ENCODE measurements at regions not wholly inside any gene's neighbourhood (a gene's known extent, or its start where the extent isn't known, plus 50 kb on each side); places are given as distances from the start of the nearest gene placed in this dataset.

DNA sequence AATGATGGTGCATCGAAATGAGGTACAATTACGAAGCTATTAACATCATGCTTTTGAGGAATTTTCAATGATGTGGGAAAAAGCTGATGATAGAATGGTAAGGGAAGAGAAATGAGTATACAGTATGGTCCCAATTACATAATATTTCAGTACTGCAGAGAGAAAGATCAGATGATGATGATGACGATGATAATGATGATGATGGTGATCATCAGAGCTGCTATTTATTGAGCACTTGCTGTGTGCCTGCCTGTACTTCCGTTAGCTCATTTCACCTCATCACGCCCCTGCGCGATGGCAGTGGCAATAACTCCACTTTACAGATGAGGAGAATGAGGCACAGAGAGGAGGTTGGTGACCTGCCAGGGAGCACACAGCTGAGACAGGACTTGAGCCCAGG, 620.8 kb downstream of the MATN1 start:
- FAIRE-seq (no peak), DNase-seq (ENCODE audit: low read depth) (no peak)
- H3K36me3 Mint-ChIP-seq (ENCODE audit: low read depth, unreplicated experiment), result no peaks in the 10 kb centered on the region

DNA sequence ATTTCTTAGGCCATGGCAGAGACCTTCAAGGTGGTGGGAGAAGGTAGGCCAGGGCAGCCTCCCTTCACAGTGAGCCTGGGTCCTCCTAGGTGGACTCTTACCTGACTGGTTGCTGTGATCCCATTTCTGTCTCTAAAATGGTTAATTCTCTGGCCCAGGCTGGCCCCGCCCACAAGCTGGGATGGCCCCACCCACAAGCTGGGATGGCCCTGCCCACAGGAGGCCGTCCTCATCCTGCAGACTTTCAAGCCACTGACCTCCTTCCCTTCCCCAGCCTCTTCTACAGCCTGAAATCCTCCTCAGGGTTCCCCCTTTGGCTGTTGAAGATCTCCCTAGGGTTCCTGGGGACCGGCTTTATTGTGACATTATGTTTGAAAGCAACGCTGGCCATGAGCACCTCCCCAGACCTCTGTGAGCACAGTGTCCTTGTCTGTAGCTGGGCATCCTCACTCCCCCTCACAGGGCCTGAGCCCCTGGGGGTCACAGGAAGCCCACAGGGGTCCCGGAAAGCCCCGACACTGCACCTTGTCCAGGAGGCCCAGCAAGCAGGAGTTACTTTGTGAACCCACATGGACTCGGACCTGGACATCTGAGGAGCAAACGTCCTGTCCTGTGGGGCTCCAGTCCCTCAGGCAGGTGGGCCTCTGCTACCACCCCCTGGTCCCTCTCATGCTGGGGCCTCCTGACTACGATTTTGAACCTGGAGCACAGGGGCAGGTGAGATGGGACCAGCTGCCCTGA, 621.7 kb downstream of the MATN1 start:
- peaks cover 6% of the 10 kb centered on the region for H3K9me3 Mint-ChIP-seq (ENCODE audit: unreplicated experiment)
- no peaks in the 10 kb centered on the region for H3K79me2 ChIP-seq (ENCODE audit: insufficient read depth, low read length)
- H4K20me1 ChIP-seq (ENCODE audit: insufficient read depth, low read length), result no peaks in the 10 kb centered on the region
- DNase-seq (ENCODE audit: low read depth) (no peak), FAIRE-seq (no peak)
- no peak overlapping the region for H3K4me3 ChIP-seq (ENCODE audit: insufficient read depth, low read depth, low read length)
- H3K4me1 Mint-ChIP-seq (ENCODE audit: low read depth, unreplicated experiment), result no peaks in the 10 kb centered on the region
- H3K36me3 Mint-ChIP-seq (ENCODE audit: low read depth, unreplicated experiment), result no peaks in the 10 kb centered on the region
- H3K36me3 ChIP-seq (ENCODE audit: insufficient read depth, low read length), result no peaks in the 10 kb centered on the region
- TF ChIP-seq, protein P1, sequence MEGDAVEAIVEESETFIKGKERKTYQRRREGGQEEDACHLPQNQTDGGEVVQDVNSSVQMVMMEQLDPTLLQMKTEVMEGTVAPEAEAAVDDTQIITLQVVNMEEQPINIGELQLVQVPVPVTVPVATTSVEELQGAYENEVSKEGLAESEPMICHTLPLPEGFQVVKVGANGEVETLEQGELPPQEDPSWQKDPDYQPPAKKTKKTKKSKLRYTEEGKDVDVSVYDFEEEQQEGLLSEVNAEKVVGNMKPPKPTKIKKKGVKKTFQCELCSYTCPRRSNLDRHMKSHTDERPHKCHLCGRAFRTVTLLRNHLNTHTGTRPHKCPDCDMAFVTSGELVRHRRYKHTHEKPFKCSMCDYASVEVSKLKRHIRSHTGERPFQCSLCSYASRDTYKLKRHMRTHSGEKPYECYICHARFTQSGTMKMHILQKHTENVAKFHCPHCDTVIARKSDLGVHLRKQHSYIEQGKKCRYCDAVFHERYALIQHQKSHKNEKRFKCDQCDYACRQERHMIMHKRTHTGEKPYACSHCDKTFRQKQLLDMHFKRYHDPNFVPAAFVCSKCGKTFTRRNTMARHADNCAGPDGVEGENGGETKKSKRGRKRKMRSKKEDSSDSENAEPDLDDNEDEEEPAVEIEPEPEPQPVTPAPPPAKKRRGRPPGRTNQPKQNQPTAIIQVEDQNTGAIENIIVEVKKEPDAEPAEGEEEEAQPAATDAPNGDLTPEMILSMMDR (IDR thresholded peaks at IDR 0.05; ENCODE audit: insufficient read depth, low read depth, low read length), result no peak
- H3K27ac Mint-ChIP-seq (ENCODE audit: unreplicated experiment), result no peak overlapping the region
- H3K27me3 Mint-ChIP-seq (ENCODE audit: low read depth, unreplicated experiment), result peaks cover 72% of the 10 kb centered on the region
- H3K4me3 Mint-ChIP-seq (ENCODE audit: unreplicated experiment), result no peak overlapping the region
- H3K27ac ChIP-seq (ENCODE audit: low read depth, low read length), result no peak overlapping the region
- H3K27me3 ChIP-seq (ENCODE audit: insufficient read depth, low read length), result peaks cover 18% of the 10 kb centered on the region
- no peaks in the 10 kb centered on the region for H3K9me3 ChIP-seq (ENCODE audit: insufficient read depth, low read depth, low read length)
- no peaks in the 10 kb centered on the region for H3K4me1 ChIP-seq (ENCODE audit: insufficient read depth, low read length)
- H3K4me2 ChIP-seq (ENCODE audit: low read length), result no peak overlapping the region
- no peak overlapping the region for H3K9ac ChIP-seq (ENCODE audit: low read length)
- H2AFZ ChIP-seq (ENCODE audit: low read depth, low read length), result no peak overlapping the region

More for the DNA sequence above, 620.8 kb downstream of the MATN1 start:
- no peaks in the 10 kb centered on the region for H3K4me1 Mint-ChIP-seq (ENCODE audit: low read depth, unreplicated experiment)
- peaks cover 3% of the 10 kb centered on the region for H3K9me3 Mint-ChIP-seq (ENCODE audit: unreplicated experiment)
- Histone ChIP-seq H3K27me3 (ENCODE audit: insufficient read depth, low read length) (peaks cover 21% of the 10 kb centered on the region), H3K79me2 (ENCODE audit: insufficient read depth, low read length) (no peaks in the 10 kb centered on the region), H4K20me1 (ENCODE audit: insufficient read depth, low read length) (no peaks in the 10 kb centered on the region), H3K4me3 (ENCODE audit: insufficient read depth, low read depth, low read length) (no peak overlapping the region), H3K4me2 (ENCODE audit: low read length) (no peak overlapping the region), H3K36me3 (ENCODE audit: insufficient read depth, low read length) (no peaks in the 10 kb centered on the region), H3K9ac (ENCODE audit: low read length) (no peak overlapping the region), H3K9me3 (ENCODE audit: insufficient read depth, low read depth, low read length) (no peaks in the 10 kb centered on the region), H3K27ac (ENCODE audit: low read depth, low read length) (no peak overlapping the region), H3K4me1 (ENCODE audit: insufficient read depth, low read length) (no peaks in the 10 kb centered on the region), H2AFZ (ENCODE audit: low read depth, low read length) (no peak overlapping the region)
- no peak overlapping the region for H3K4me3 Mint-ChIP-seq (ENCODE audit: unreplicated experiment)
- no peak overlapping the region for H3K27ac Mint-ChIP-seq (ENCODE audit: unreplicated experiment)
- TF ChIP-seq, protein P1 (IDR thresholded peaks at IDR 0.05; ENCODE audit: insufficient read depth, low read depth, low read length), result no peak
- H3K27me3 Mint-ChIP-seq (ENCODE audit: low read depth, unreplicated experiment), result peaks cover 79% of the 10 kb centered on the region

DNA sequence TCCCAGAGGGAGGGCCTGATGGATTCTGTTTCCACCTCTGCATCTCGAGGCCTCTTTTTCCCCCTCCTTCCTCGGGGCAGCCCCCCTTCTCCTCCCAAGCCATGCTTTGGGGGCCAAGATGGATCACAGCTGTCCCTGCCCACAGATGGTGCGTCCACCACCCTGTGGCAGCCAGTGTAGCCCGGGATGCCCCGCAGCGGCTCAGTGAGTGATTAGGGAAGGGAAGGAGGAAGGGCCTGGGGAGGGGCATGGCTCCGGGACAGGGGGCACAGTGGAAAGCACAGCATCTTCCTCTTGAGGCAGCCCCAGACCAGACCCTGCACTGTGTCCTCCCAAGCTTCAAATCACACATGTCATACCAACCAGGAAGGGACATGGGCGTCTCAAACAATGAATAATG, 622.4 kb downstream of the MATN1 start:
- no peak overlapping the region for H3K4me3 Mint-ChIP-seq (ENCODE audit: unreplicated experiment)
- H2AFZ ChIP-seq (ENCODE audit: low read depth, low read length), result no peak overlapping the region
- H3K4me1 ChIP-seq (ENCODE audit: insufficient read depth, low read length), result no peaks in the 10 kb centered on the region
- no peaks in the 10 kb centered on the region for H3K4me1 Mint-ChIP-seq (ENCODE audit: low read depth, unreplicated experiment)
- H3K9me3 ChIP-seq (ENCODE audit: insufficient read depth, low read depth, low read length), result no peaks in the 10 kb centered on the region
- no peaks in the 10 kb centered on the region for H3K79me2 ChIP-seq (ENCODE audit: insufficient read depth, low read length)
- FAIRE-seq, result no peak
- no peaks in the 10 kb centered on the region for H3K36me3 Mint-ChIP-seq (ENCODE audit: low read depth, unreplicated experiment)
- no peak overlapping the region for H3K4me3 ChIP-seq (ENCODE audit: insufficient read depth, low read depth, low read length)
- no peak overlapping the region for H3K27ac Mint-ChIP-seq (ENCODE audit: unreplicated experiment)
- peaks cover 65% of the 10 kb centered on the region for H3K27me3 Mint-ChIP-seq (ENCODE audit: low read depth, unreplicated experiment)
- no peaks in the 10 kb centered on the region for H4K20me1 ChIP-seq (ENCODE audit: insufficient read depth, low read length)
- no peak overlapping the region for H3K4me2 ChIP-seq (ENCODE audit: low read length)
- H3K9me3 Mint-ChIP-seq (ENCODE audit: unreplicated experiment), result peaks cover 6% of the 10 kb centered on the region
- DNase-seq (ENCODE audit: low read depth), result no peak
- H3K36me3 ChIP-seq (ENCODE audit: insufficient read depth, low read length), result no peaks in the 10 kb centered on the region
- H3K9ac ChIP-seq (ENCODE audit: low read length), result no peak overlapping the region
- TF ChIP-seq, protein P1 (IDR thresholded peaks at IDR 0.05; ENCODE audit: insufficient read depth, low read depth, low read length), result no peak
- TF ChIP-seq EZH2 (IDR thresholded peaks at IDR 0.05; ENCODE audit: insufficient read depth, low read length), result no peak
- peaks cover 18% of the 10 kb centered on the region for H3K27me3 ChIP-seq (ENCODE audit: insufficient read depth, low read length)
- H3K27ac ChIP-seq (ENCODE audit: low read depth, low read length), result no peak overlapping the region
